Thymus (tissue), 11 donors: ENCODE measurements at regions not wholly inside any gene's neighbourhood (a gene's known extent, or its start where the extent isn't known, plus 50 kb on each side); places are given as distances from the start of the nearest gene placed in this dataset.

Experiments used
- DNase-seq, 9 donors: peaks; one replicate each; pipeline ENCODE4 v3.0.0-alpha.2; 2013; ENCODE audit warnings: low spot score in 9 of 9, low read depth in 6 of 9, missing footprints in 1 of 9
- H3K27ac ChIP-seq, 2 donors: one replicate each; pipeline ENCODE4 v1.5.1; 2013; ENCODE audit warnings: control low read depth in 1 of 2, low read depth in 1 of 2, low read length in 1 of 2, mild to moderate bottlenecking in 1 of 2, moderate library complexity in 1 of 2
- H3K27me3 ChIP-seq, 2 donors: one replicate each; pipeline ENCODE4 v1.5.1; 2013; ENCODE audit warnings: low read length in 1 of 2; ENCODE audit not compliant: control insufficient read depth in 2 of 2, insufficient read depth in 1 of 2
- H3K36me3 ChIP-seq, 2 donors: one replicate each; pipeline ENCODE4 v1.5.1; 2013; ENCODE audit warnings: low read length in 1 of 2, mild to moderate bottlenecking in 1 of 2, moderate library complexity in 1 of 2; ENCODE audit not compliant: control insufficient read depth in 2 of 2, insufficient read depth in 2 of 2
- H3K4me1 ChIP-seq, 2 donors: one replicate each; pipeline ENCODE4 v1.5.1; 2013; ENCODE audit warnings: low read length in 2 of 2; ENCODE audit not compliant: control insufficient read depth in 2 of 2, insufficient read depth in 2 of 2
- H3K4me3 ChIP-seq, 2 donors: one replicate each; pipeline ENCODE4 v1.5.1; 2013; ENCODE audit warnings: low read length in 2 of 2, control low read depth in 1 of 2, mild to moderate bottlenecking in 1 of 2
- H3K9me3 ChIP-seq, 2 donors: one replicate each; pipeline ENCODE4 v1.5.1; 2013; ENCODE audit warnings: low read length in 1 of 2, mild to moderate bottlenecking in 1 of 2; ENCODE audit not compliant: control insufficient read depth in 2 of 2, insufficient read depth in 1 of 2
- WGBS: extraction: QIAGEN DNeasy Blood & Tissue Kit; methylation state at CpG from one replicate; pipeline ENCODE4 v1.1.7; 2013; 5-methylcytosine and 5-hydroxymethylcytosine counted together
- donor health status: healthy.

GRCh38 chr22:23377767-23378166, 197.5 kb downstream of the BCR start:
- no peaks in the 10 kb centered on the region for H3K36me3 ChIP-seq
- H3K27ac ChIP-seq, result no peak overlapping the region
- H3K27me3 ChIP-seq, result no peaks in the 10 kb centered on the region
- 96% methylated on average over 6 of the region's 6 CpGs for WGBS
- no peak for DNase-seq
- H3K4me3 ChIP-seq, result no peak overlapping the region
- H3K9me3 ChIP-seq, result peaks cover 0 to under 1% of the 10 kb centered on the region in 2 donors
- peaks cover 0 to 6% of the 10 kb centered on the region in 2 donors for H3K4me1 ChIP-seq

- 66% methylated on average over 6 of the region's 6 CpGs for WGBS
- Histone ChIP-seq H3K27ac (no peak overlapping the region), H3K4me1 (peaks cover 0 to 6% of the 10 kb centered on the region in 2 donors), H3K36me3 (no peaks in the 10 kb centered on the region), H3K9me3 (no peaks in the 10 kb centered on the region), H3K4me3 (no peak overlapping the region), H3K27me3 (no peaks in the 10 kb centered on the region)
- peak in 8 of 9 donors; percentile 11 to 68 (median 26) for DNase-seq
These were observed 195.9 kb downstream of the BCR start for GRCh38 chr22:23376256-23376655.

DNA sequence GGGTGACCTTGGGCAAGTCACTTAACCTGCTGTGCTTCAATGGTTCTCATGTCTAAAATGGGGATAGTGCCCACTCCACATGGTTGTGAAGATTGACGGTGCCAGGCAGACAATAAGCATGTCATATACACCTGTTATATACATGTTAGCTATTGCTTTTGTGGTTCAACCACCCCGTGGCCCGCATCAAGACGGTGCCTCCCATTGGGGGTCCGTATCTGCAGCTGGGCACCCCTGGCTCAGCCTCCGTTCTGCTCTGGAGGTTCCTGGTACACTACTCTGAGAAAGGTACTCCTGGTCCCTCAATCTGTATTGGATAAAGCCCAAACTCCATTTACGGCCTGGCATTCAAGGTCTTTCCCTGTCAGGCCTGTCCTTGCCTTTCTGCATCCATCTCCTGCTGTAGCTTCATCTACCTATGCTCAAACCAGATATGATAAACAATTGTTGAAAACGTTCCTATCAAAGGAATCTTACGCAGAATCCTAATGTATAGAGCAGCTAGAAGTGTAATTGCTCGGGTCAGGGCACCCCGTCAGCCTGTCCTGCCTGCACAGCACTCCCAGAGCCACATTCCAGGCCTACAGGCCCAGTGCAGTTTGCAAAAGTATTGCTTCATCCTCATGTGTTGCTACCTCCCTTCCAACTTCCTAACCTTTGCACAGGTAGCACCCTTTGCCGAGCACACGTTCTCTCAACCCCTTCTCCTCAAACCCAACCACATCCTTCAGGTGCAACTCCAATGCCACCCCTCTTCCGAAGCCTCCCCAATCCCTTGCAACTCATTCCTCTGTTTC, 194.9 kb downstream of the BCR start:
- Histone ChIP-seq H3K36me3 (no peaks in the 10 kb centered on the region), H3K27ac (no peak overlapping the region), H3K4me3 (no peak overlapping the region), H3K27me3 (peaks cover 0 to 3% of the 10 kb centered on the region in 2 donors), H3K4me1 (peaks cover 0 to 6% of the 10 kb centered on the region in 2 donors), H3K9me3 (no peaks in the 10 kb centered on the region)
- 78% methylated on average over 14 of the region's 14 CpGs for WGBS
- DNase-seq, result no peak

DNA sequence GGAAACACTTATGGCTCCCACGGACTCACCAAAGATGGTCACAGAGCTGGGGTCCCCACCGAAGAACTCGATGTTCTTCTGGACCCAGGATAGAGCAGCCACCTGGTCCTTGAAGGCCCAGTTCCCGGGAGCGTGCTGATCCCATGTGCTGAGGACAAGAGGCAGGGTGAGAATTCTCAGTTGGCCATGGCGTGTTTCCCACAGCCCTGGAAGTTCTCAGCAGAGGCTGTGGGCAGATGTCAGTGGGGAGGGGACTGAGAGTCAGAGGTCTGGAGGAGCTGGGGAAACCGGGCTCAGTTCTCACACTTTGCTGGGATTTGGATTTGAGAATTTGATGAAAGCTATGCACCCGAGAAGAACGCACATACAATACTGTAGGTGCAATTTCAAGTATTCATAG, 193.3 kb downstream of the BCR start:
- H3K27ac ChIP-seq, result no peak overlapping the region
- H3K9me3 ChIP-seq, result no peaks in the 10 kb centered on the region
- H3K27me3 ChIP-seq, result peaks cover 0 to 11% of the 10 kb centered on the region in 2 donors
- 97% methylated on average over 9 of the region's 9 CpGs for WGBS
- H3K4me1 ChIP-seq, result peaks cover 0 to 6% of the 10 kb centered on the region in 2 donors
- no peak overlapping the region for H3K4me3 ChIP-seq
- H3K36me3 ChIP-seq, result no peaks in the 10 kb centered on the region
- DNase-seq, result no peak

DNA sequence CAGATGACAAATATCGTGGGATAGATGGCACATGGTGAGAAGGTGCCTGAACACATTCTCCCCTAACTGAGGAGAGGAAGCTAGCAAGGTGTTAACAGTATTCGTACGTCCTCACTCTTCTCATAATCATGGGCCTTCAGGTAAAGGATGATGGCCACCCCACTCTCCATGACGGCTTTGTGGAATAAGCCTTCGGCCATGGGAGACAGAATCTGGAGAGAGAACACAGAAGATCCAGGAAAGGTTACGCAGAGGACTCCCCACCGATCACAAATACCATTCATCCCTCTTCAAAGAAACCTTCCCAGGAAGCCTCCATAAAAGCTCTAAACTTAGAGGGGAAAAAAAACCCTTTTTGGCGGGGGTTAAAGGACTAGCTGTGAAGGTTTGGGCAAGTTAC, 189.9 kb downstream of the BCR start:
- Histone ChIP-seq H3K4me1 (no peaks in the 10 kb centered on the region), H3K27ac (no peak overlapping the region), H3K27me3 (peaks cover 0 to 13% of the 10 kb centered on the region in 2 donors), H3K9me3 (no peaks in the 10 kb centered on the region), H3K4me3 (no peak overlapping the region), H3K36me3 (no peaks in the 10 kb centered on the region)
- WGBS, result 91% methylated on average over 8 of the region's 8 CpGs
- DNase-seq, result no peak

GRCh38 chr22:23369054-23369685, 188.9 kb downstream of the BCR start:
- no peak overlapping the region for H3K27ac ChIP-seq
- H3K9me3 ChIP-seq, result no peaks in the 10 kb centered on the region
- H3K4me3 ChIP-seq, result no peak overlapping the region
- H3K36me3 ChIP-seq, result no peaks in the 10 kb centered on the region
- 97% methylated on average over 5 of the region's 5 CpGs for WGBS
- H3K4me1 ChIP-seq, result no peaks in the 10 kb centered on the region
- H3K27me3 ChIP-seq, result peaks cover 0 to 13% of the 10 kb centered on the region in 2 donors
- no peak for DNase-seq
